Kidney (tissue), 13 donors: ENCODE measurements at regions not wholly inside any gene's neighbourhood (a gene's known extent, or its start where the extent isn't known, plus 50 kb on each side); places are given as distances from the start of the nearest gene placed in this dataset.

Experiments
- DNase-seq, 5 donors: peaks; one replicate each; pipeline ENCODE4 v3.0.0-alpha.2; 2013 to 2020
- FAIRE-seq: peaks from 2 replicates; lab custom pipeline; 2012; peaks lifted over from hg19 to GRCh38; lab: Jason Lieb, UNC
- H3K27ac ChIP-seq, 2 donors: one replicate each; pipeline ENCODE4 v1.7.0; 2013; ENCODE audit warnings: low read depth in 2 of 2, low read length in 2 of 2, inconsistent platforms in 1 of 2
- H3K27me3 ChIP-seq: one replicate; pipeline ENCODE4 v1.7.1; 2013; ENCODE audit warnings: low read length, inconsistent platforms; ENCODE audit not compliant: control insufficient read depth, insufficient read depth
- H3K36me3 ChIP-seq, 3 donors: one replicate each; pipeline versions ENCODE4 v1.7.0 to v1.7.1; 2013; ENCODE audit warnings: low read length in 3 of 3, control low read depth in 1 of 3, inconsistent platforms in 1 of 3; ENCODE audit not compliant: insufficient read depth in 3 of 3, control insufficient read depth in 2 of 3
- H3K4me1 ChIP-seq, 3 donors: one replicate each; pipeline versions ENCODE4 v1.7.0 to v1.7.1; 2013; ENCODE audit warnings: low read length in 3 of 3, inconsistent platforms in 1 of 3, low read depth in 1 of 3; ENCODE audit not compliant: control insufficient read depth in 2 of 3, insufficient read depth in 2 of 3
- H3K4me3 ChIP-seq, 3 donors: one replicate each; pipeline versions ENCODE4 v1.7.0 to v1.8.1; 2013; ENCODE audit warnings: low read length in 3 of 3, control low read depth in 1 of 3, inconsistent platforms in 1 of 3
- H3K9ac ChIP-seq, 3 donors: one replicate each; pipeline versions ENCODE4 v1.7.0 to v1.7.1; 2013; ENCODE audit warnings: low read length in 3 of 3, control low read depth in 1 of 3, inconsistent platforms in 1 of 3
- H3K9me3 ChIP-seq, 3 donors: one replicate each; pipeline versions ENCODE4 v1.7.0 to v1.7.1; 2013; ENCODE audit warnings: low read length in 3 of 3, control low read depth in 1 of 3, inconsistent platforms in 1 of 3; ENCODE audit not compliant: control insufficient read depth in 2 of 3, insufficient read depth in 1 of 3
- intact Hi-C: fragments of 100-400 bp; cut with DNase I; formaldehyde crosslinking; loops from one replicate; pipeline ENCODE4 v1.11.1; 2022
- TF ChIP-seq, protein P1 (sequence below): IDR thresholded peaks from 3 replicates; pipeline ENCODE4 v1.5.1; 2012; ENCODE audit warnings: mild to moderate bottlenecking, moderate library complexity, borderline replicate concordance; ENCODE audit not compliant: insufficient read depth; ENCODE audit errors: extremely low read depth
- donor health status: control.
- donor health status: control.
- donor health status: control.
- donor health status: control.
- donor health status: control.
- donor health status: DM: yes; HTN: yes; CAD: no.
- donor health status: Normal renal cell carcinoma (clear cell type).

DNA sequence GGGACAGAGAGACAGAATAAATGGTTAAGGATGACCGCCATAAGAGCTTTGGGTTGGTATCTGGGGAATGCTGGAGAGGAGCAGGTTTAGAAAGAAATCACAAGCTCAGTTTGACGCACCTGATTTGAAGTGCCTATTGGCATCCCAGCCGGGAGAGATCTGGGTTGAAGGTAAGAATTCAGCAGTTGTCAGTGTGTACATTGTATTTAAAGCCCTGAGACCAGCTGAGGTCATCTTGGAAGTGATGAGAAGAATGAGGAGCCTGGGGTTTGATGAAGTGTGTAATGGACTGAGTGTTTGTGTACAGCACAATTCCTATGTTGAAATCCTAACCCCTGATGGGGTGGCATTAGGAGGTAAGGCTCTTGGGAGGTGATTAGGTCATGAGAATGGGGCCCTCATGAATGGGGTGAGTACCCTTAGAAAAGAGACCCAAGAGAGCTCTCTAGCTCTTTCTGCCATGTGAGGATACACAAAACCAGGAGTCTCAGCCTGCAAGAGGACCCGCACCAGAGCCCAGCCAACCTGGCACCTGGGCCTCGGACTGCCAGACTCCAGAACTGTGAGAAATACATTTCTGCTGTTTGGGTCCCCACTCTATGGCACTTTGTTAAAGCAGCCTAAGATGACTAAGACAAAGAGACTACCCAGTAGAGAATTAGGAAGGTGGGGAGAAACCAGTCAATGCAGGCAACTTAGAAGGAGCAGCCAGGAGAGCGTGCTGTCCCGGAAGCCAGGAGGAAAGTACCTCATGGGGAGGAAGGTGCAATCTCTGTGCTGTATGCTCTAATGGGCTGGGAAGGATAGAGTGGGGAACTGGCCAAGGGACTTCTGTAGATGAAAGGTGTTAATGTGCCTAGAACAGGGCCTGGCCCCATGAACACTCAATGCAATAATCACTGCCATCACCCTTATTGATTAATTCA lies 133.7 kb upstream of the SLC24A3 start:
- no peak overlapping the region for H3K9ac ChIP-seq
- DNase-seq (no peak), FAIRE-seq (no peak)
- TF ChIP-seq, protein P1, sequence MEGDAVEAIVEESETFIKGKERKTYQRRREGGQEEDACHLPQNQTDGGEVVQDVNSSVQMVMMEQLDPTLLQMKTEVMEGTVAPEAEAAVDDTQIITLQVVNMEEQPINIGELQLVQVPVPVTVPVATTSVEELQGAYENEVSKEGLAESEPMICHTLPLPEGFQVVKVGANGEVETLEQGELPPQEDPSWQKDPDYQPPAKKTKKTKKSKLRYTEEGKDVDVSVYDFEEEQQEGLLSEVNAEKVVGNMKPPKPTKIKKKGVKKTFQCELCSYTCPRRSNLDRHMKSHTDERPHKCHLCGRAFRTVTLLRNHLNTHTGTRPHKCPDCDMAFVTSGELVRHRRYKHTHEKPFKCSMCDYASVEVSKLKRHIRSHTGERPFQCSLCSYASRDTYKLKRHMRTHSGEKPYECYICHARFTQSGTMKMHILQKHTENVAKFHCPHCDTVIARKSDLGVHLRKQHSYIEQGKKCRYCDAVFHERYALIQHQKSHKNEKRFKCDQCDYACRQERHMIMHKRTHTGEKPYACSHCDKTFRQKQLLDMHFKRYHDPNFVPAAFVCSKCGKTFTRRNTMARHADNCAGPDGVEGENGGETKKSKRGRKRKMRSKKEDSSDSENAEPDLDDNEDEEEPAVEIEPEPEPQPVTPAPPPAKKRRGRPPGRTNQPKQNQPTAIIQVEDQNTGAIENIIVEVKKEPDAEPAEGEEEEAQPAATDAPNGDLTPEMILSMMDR = no peak
- no peak overlapping the region for H3K4me3 ChIP-seq
- no peaks in the 10 kb centered on the region for H3K36me3 ChIP-seq
- H3K27ac ChIP-seq = no peak overlapping the region
- intact Hi-C loops = no loop called here
- no peaks in the 10 kb centered on the region for H3K27me3 ChIP-seq
- no peaks in the 10 kb centered on the region for H3K4me1 ChIP-seq
- H3K9me3 ChIP-seq = no peaks in the 10 kb centered on the region

- DNase-seq (no peak), FAIRE-seq (no peak)
- Histone ChIP-seq H3K4me3 (no peak overlapping the region), H3K9ac (no peak overlapping the region), H3K27ac (no peak overlapping the region), H3K4me1 (no peaks in the 10 kb centered on the region), H3K9me3 (no peaks in the 10 kb centered on the region), H3K36me3 (no peaks in the 10 kb centered on the region), H3K27me3 (no peaks in the 10 kb centered on the region)
- TF ChIP-seq, protein P1 = no peak
- intact Hi-C loops = no loop called here
Measured at GRCh38 chr20:19079536-19080299, 132.7 kb upstream of the SLC24A3 start.

DNA sequence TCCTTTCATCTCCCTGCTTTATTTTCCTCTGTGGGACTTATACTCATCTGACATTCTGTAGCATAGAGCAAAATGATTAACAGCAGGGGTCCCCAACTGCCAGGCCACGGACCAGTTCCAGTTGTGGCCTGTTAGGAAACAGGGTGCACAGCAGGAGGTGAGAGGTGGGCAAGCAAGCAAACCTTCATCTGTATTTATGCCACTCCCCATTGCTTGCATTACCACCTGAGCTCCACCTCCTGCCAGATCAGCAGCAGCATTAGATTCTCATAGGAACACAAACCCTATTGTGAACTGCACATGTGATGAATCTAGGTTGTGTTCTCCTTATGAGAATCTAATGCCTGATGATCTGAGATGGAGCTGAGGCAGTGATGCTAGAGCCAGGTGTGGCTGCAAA lies 130.5 kb upstream of the SLC24A3 start:
- Histone ChIP-seq H3K4me3 (no peak overlapping the region), H3K9ac (no peak overlapping the region), H3K4me1 (no peaks in the 10 kb centered on the region), H3K27ac (no peak overlapping the region), H3K36me3 (no peaks in the 10 kb centered on the region), H3K9me3 (no peaks in the 10 kb centered on the region), H3K27me3 (no peaks in the 10 kb centered on the region)
- FAIRE-seq (no peak), DNase-seq (no peak)
- TF ChIP-seq, protein P1 = no peak
- intact Hi-C loops = no loop called here
